Ecto neural progenitor cell (in vitro differentiated cells): ENCODE measurements at regions not wholly inside any gene's neighbourhood (a gene's known extent, or its start where the extent isn't known, plus 50 kb on each side); places are given as distances from the start of the nearest gene placed in this dataset.

Experiments
- DNase-seq: peaks from one replicate; pipeline ENCODE4 v3.0.0-alpha.2; 2018; ENCODE audit warnings: low spot score

- no peak for DNase-seq
Measured at GRCh38 chr7:46492466-46492865, 571.4 kb upstream of the IGFBP3 start.

GRCh38 chr7:46490406-46490805, 569.3 kb upstream of the IGFBP3 start:
- DNase-seq = no peak

- no peak for DNase-seq
Measured at GRCh38 chr7:46489106-46489505, 568.0 kb upstream of the IGFBP3 start.

GRCh38 chr7:46488607-46489006, 567.5 kb upstream of the IGFBP3 start:
- no peak for DNase-seq

GRCh38 chr7:46486256-46487206, 565.5 kb upstream of the IGFBP3 start:
- no peak for DNase-seq

GRCh38 chr7:46485481-46486065, 564.5 kb upstream of the IGFBP3 start:
- DNase-seq = no peak

- no peak for DNase-seq
Measured at GRCh38 chr7:46484906-46485305, 563.8 kb upstream of the IGFBP3 start.

GRCh38 chr7:46480619-46481018, 559.5 kb upstream of the IGFBP3 start:
- no peak for DNase-seq

GRCh38 chr7:46479680-46480079, 558.6 kb upstream of the IGFBP3 start:
- no peak for DNase-seq

- no peak for DNase-seq
Measured at GRCh38 chr7:46478046-46478445, 557.0 kb upstream of the IGFBP3 start.

GRCh38 chr7:46468753-46469356, 547.8 kb upstream of the IGFBP3 start:
- DNase-seq = no peak

GRCh38 chr7:46463170-46463569, 542.1 kb upstream of the IGFBP3 start:
- DNase-seq = no peak

- DNase-seq = no peak
Measured at GRCh38 chr7:46461334-46461777, 540.3 kb upstream of the IGFBP3 start.

GRCh38 chr7:46459942-46460341, 538.9 kb upstream of the IGFBP3 start:
- DNase-seq = no peak

GRCh38 chr7:46454816-46455215, 533.7 kb upstream of the IGFBP3 start:
- no peak for DNase-seq

- no peak for DNase-seq
Measured at GRCh38 chr7:46452561-46453135, 531.6 kb upstream of the IGFBP3 start.

GRCh38 chr7:46451846-46452245, 530.8 kb upstream of the IGFBP3 start:
- no peak for DNase-seq

- no peak for DNase-seq
Measured at GRCh38 chr7:46450886-46451285, 529.8 kb upstream of the IGFBP3 start.

- no peak for DNase-seq
Measured at GRCh38 chr7:46450425-46450824, 529.4 kb upstream of the IGFBP3 start.

- DNase-seq = no peak
Measured at GRCh38 chr7:46449743-46450142, 528.7 kb upstream of the IGFBP3 start.

GRCh38 chr7:46448478-46448877, 527.4 kb upstream of the IGFBP3 start:
- no peak for DNase-seq

- DNase-seq = no peak
Measured at GRCh38 chr7:46446151-46446550, 525.1 kb upstream of the IGFBP3 start.

- no peak for DNase-seq
Measured at GRCh38 chr7:46444256-46444655, 523.2 kb upstream of the IGFBP3 start.
